Stimulated activated naive CD8-positive, alpha-beta T cell treated with anti-CD3 and anti-CD28 coated beads, Interleukin-15, Interleukin-2, amounts not matched to agents 100 U/mL and 50 U/mL, for 24 hours (primary cell): ENCODE measurements at regions not wholly inside any gene's neighbourhood (a gene's known extent, or its start where the extent isn't known, plus 50 kb on each side); places are given as distances from the start of the nearest gene placed in this dataset.

Experiments used
- ATAC-seq: fragments of 150-1000 bp; cut with Tn5 transposase; one replicate; pipeline ENCODE4 v1.10.0; 2021
- DNase-seq: peaks from one replicate; pipeline ENCODE4 v3.0.0; 2021

GRCh38 chr12:123077298-123078119 lies 73.4 kb downstream of the PITPNM2 start:
- no peak for DNase-seq
- no peak for ATAC-seq

GRCh38 chr12:123076604-123077297 lies 74.1 kb downstream of the PITPNM2 start:
- DNase-seq, result peak; percentile 52
- ATAC-seq, result peak; percentile 86

GRCh38 chr12:123075646-123076171 lies 75.2 kb downstream of the PITPNM2 start:
- ATAC-seq (peak; percentile 82), DNase-seq (peak; percentile 78)

GRCh38 chr12:123075087-123075645 lies 75.7 kb downstream of the PITPNM2 start:
- DNase-seq, result no peak
- no peak for ATAC-seq

GRCh38 chr12:123073962-123074801 lies 76.7 kb downstream of the PITPNM2 start:
- ATAC-seq, result no peak
- no peak for DNase-seq

GRCh38 chr12:123073292-123073691 lies 77.6 kb downstream of the PITPNM2 start:
- DNase-seq (no peak), ATAC-seq (no peak)

GRCh38 chr12:123071857-123072256 lies 79.0 kb downstream of the PITPNM2 start:
- no peak for DNase-seq
- no peak for ATAC-seq

- no peak for ATAC-seq
- DNase-seq, result no peak
Measured at GRCh38 chr12:123071099-123071800, 79.6 kb downstream of the PITPNM2 start.

GRCh38 chr12:123070267-123071081 lies 80.4 kb downstream of the PITPNM2 start:
- DNase-seq (no peak), ATAC-seq (no peak)

- no peak for DNase-seq
- ATAC-seq, result no peak
Measured at GRCh38 chr12:123069436-123070266, 81.2 kb downstream of the PITPNM2 start.

GRCh38 chr12:123067654-123068053 lies 83.2 kb downstream of the PITPNM2 start:
- no peak for ATAC-seq
- DNase-seq, result no peak

GRCh38 chr12:123066384-123066710 lies 84.5 kb downstream of the PITPNM2 start:
- DNase-seq (no peak), ATAC-seq (no peak)

- ATAC-seq (no peak), DNase-seq (no peak)
Measured at GRCh38 chr12:123065676-123066383, 85.1 kb downstream of the PITPNM2 start.

- DNase-seq (no peak), ATAC-seq (no peak)
Measured at GRCh38 chr12:123064885-123065619, 84.6 kb downstream of the ARL6IP4 start.

GRCh38 chr12:123064366-123064765 lies 83.9 kb downstream of the ARL6IP4 start:
- DNase-seq (no peak), ATAC-seq (no peak)

GRCh38 chr12:123063535-123063934 lies 83.1 kb downstream of the ARL6IP4 start:
- ATAC-seq (no peak), DNase-seq (no peak)

- DNase-seq, result no peak
- ATAC-seq, result peak; percentile 53
Measured at GRCh38 chr12:123062681-123063486, 82.4 kb downstream of the ARL6IP4 start.
